IMR-90 (cell line): ENCODE measurements at regions not wholly inside any gene's neighbourhood (a gene's known extent, or its start where the extent isn't known, plus 50 kb on each side); places are given as distances from the start of the nearest gene placed in this dataset.

Experiments used
- ATAC-seq: fragments of 200-7000 bp; cut with Tn5 transposase; 2 replicates; pipeline ENCODE4 v1.9.1; 2020; ENCODE audit warnings: low read depth, mild to moderate bottlenecking, moderate library complexity
- BruUV-seq: library from RNA; stranded (reverse); fragments of 400-500 nt; replicated peaks from 2 replicates; lab custom pipeline; 2021; lab: Mats Ljungman, UMichigan
- CTCF ChIA-PET: fragments of 300-600 bp; formaldehyde crosslinking; extraction: SDS; loops from one replicate; lab custom pipeline; 2021; ENCODE audit warnings: antibody characterized with exemption; lab: Yijun Ruan, JAX
- POLR2A ChIA-PET: fragments of 300-600 bp; sonication (Branson Sonifier 250); formaldehyde crosslinking; loops from one replicate; lab custom pipeline; 2022; ENCODE audit warnings: antibody characterized with exemption; ENCODE audit not compliant: unreplicated experiment; lab: Charles Lee
- DNase-seq: peaks from one replicate; pipeline ENCODE4 v3.0.0; 2013
- H2AFZ ChIP-seq: replicated peaks from 2 replicates; pipeline ENCODE3; 2013; ENCODE audit warnings: low read length, mild to moderate bottlenecking; ENCODE audit not compliant: poor library complexity
- H2AK5ac ChIP-seq: 2 replicates; pipeline ENCODE4 v1.6.1; 2013; ENCODE audit warnings: low read depth, low read length, inconsistent platforms
- H2AK9ac ChIP-seq: replicated peaks from 2 replicates; pipeline ENCODE3; 2013; ENCODE audit warnings: mild to moderate bottlenecking, low read depth, low read length, moderate library complexity; ENCODE audit not compliant: poor library complexity
- H2BK120ac ChIP-seq: 2 replicates; pipeline ENCODE4 v1.6.1; 2013; ENCODE audit warnings: low read depth, low read length, inconsistent platforms
- H2BK15ac ChIP-seq: 3 replicates; pipeline ENCODE4 v1.6.1; 2013; ENCODE audit warnings: low read depth, low read length, inconsistent platforms
- H2BK20ac ChIP-seq: 2 replicates; pipeline ENCODE4 v1.6.1; 2013; ENCODE audit warnings: low read depth, mild to moderate bottlenecking, inconsistent platforms, low read length, moderate library complexity
- H2BK5ac ChIP-seq: 2 replicates; pipeline ENCODE4 v1.6.1; 2013; ENCODE audit warnings: mild to moderate bottlenecking, low read depth, low read length, inconsistent platforms; ENCODE audit not compliant: poor library complexity, severe bottlenecking
- H3K14ac ChIP-seq: replicated peaks from 2 replicates; pipeline ENCODE4 v1.6.1; 2013; ENCODE audit warnings: low read depth, low read length, inconsistent platforms
- H3K18ac ChIP-seq: 2 replicates; pipeline ENCODE4 v1.6.1; 2013; ENCODE audit warnings: low read depth, low read length, control low read depth
- H3K23ac ChIP-seq: 2 replicates; pipeline ENCODE4 v1.6.1; 2013; ENCODE audit warnings: low read depth, low read length, inconsistent platforms
- H3K27ac ChIP-seq: 2 replicates; pipeline ENCODE4 v1.5.1; 2013; ENCODE audit warnings: mild to moderate bottlenecking, control low read depth, low read length; ENCODE audit not compliant: insufficient read depth
- H3K27me3 ChIP-seq: 2 replicates; pipeline ENCODE4 v1.6.1; 2013; ENCODE audit warnings: low read length; ENCODE audit not compliant: control insufficient read depth, insufficient read depth
- H3K36me3 ChIP-seq: 2 replicates; pipeline ENCODE4 v1.6.1; 2013; ENCODE audit warnings: low read length, mixed read lengths; ENCODE audit not compliant: control insufficient read depth, insufficient read depth
- H3K4ac ChIP-seq: 2 replicates; pipeline ENCODE4 v1.6.1; 2013; ENCODE audit warnings: low read depth, low read length, inconsistent platforms
- H3K4me1 ChIP-seq: 2 replicates; pipeline ENCODE4 v1.6.1; 2013; ENCODE audit warnings: low read length, mixed read lengths; ENCODE audit not compliant: control insufficient read depth, insufficient read depth
- H3K4me2 ChIP-seq: 2 replicates; pipeline ENCODE4 v1.6.1; 2013; ENCODE audit warnings: low read depth, mild to moderate bottlenecking, control low read depth, low read length, moderate library complexity
- H3K4me3 ChIP-seq: 2 replicates; pipeline ENCODE4 v1.5.1; 2013; ENCODE audit warnings: low read depth, mild to moderate bottlenecking, control low read depth, low read length, moderate library complexity; ENCODE audit not compliant: insufficient read depth
- H3K56ac ChIP-seq: 2 replicates; pipeline ENCODE4 v1.6.1; 2013; ENCODE audit warnings: low read length, inconsistent platforms; ENCODE audit not compliant: insufficient read depth; ENCODE audit errors: extremely low read depth
- H3K79me1 ChIP-seq, 2 experiments: 2 replicates each; pipeline ENCODE4 v1.6.1; 2013; ENCODE audit warnings: low read length in 2 of 2, inconsistent platforms in 1 of 2, low read depth in 1 of 2
- H3K9ac ChIP-seq: 2 replicates; pipeline ENCODE4 v1.6.1; 2013; ENCODE audit warnings: low read depth, low read length, control low read depth
- H3K9me1 ChIP-seq: 2 replicates; pipeline ENCODE4 v1.6.1; 2013; ENCODE audit warnings: low read length, inconsistent platforms; ENCODE audit not compliant: insufficient read depth
- H3K9me3 ChIP-seq: 2 replicates; pipeline ENCODE4 v1.6.1; 2013; ENCODE audit warnings: low read length; ENCODE audit not compliant: control insufficient read depth, insufficient read depth
- H4K20me1 ChIP-seq: 2 replicates; pipeline ENCODE4 v1.6.1; 2013; ENCODE audit warnings: low read length, inconsistent platforms; ENCODE audit not compliant: insufficient read depth
- H4K5ac ChIP-seq: 2 replicates; pipeline ENCODE4 v1.6.1; 2013; ENCODE audit warnings: mild to moderate bottlenecking, low read depth, low read length, control low read depth
- H4K8ac ChIP-seq, 2 experiments: 2 replicates each; pipeline ENCODE4 v1.6.1; 2013; ENCODE audit warnings: low read depth in 2 of 2, low read length in 2 of 2, control low read depth in 1 of 2, inconsistent platforms in 1 of 2
- H4K91ac ChIP-seq: 2 replicates; pipeline ENCODE4 v1.6.1; 2013; ENCODE audit warnings: low read depth, low read length, inconsistent platforms; ENCODE audit not compliant: insufficient read depth
- BHLHE40 ChIP-seq: fragments of 150-350 bp; IDR thresholded peaks from 2 replicates; pipeline ENCODE4 v1.6.1; 2016; ENCODE audit warnings: mild to moderate bottlenecking, low read depth, low read length
- CEBPB ChIP-seq: IDR thresholded peaks from 2 replicates; pipeline ENCODE4 v1.6.1; 2012; ENCODE audit warnings: low read depth, low read length, improper control_type of control experiment
- CHD1 ChIP-seq: IDR thresholded peaks from 2 replicates; pipeline ENCODE4 v1.6.1; 2012; ENCODE audit warnings: low read depth, low read length, improper control_type of control experiment
- CTCF ChIP-seq: conservative IDR thresholded peaks from 2 replicates; pipeline ENCODE4 v1.5.1; 2012; ENCODE audit warnings: mild to moderate bottlenecking, low read depth, low read length, improper control_type of control experiment
- ELK1 ChIP-seq: fragments of 150-350 bp; IDR thresholded peaks from 2 replicates; pipeline ENCODE4 v1.6.1; 2016; ENCODE audit warnings: low read depth, mild to moderate bottlenecking, low read length, moderate library complexity, borderline replicate concordance
- FOS ChIP-seq: fragments of 150-350 bp; IDR thresholded peaks from 2 replicates; pipeline ENCODE4 v1.6.1; 2016; ENCODE audit warnings: low read depth, low read length
- MAFK ChIP-seq: IDR thresholded peaks from 2 replicates; pipeline ENCODE4 v1.6.1; 2012; ENCODE audit warnings: low read depth, low read length, improper control_type of control experiment
- MAZ ChIP-seq: IDR thresholded peaks from 2 replicates; pipeline ENCODE4 v1.6.1; 2012; ENCODE audit warnings: low read depth, mild to moderate bottlenecking, low read length, improper control_type of control experiment, moderate library complexity, borderline replicate concordance
- MXI1 ChIP-seq: IDR thresholded peaks from 2 replicates; pipeline ENCODE4 v1.6.1; 2012; ENCODE audit warnings: low read depth, mild to moderate bottlenecking, low read length, moderate library complexity, borderline replicate concordance
- NFE2L2 ChIP-seq: fragments of 150-350 bp; IDR thresholded peaks from 2 replicates; pipeline ENCODE4 v1.6.1; 2016; ENCODE audit warnings: low read depth, mild to moderate bottlenecking, low read length
- POLR2A ChIP-seq: IDR thresholded peaks from 2 replicates; pipeline ENCODE4 v1.6.1; 2012; ENCODE audit warnings: mild to moderate bottlenecking, low read depth, low read length
- RAD21 ChIP-seq: IDR thresholded peaks from 2 replicates; pipeline ENCODE4 v1.6.1; 2012; ENCODE audit warnings: low read length, improper control_type of control experiment
- RCOR1 ChIP-seq: IDR thresholded peaks from 2 replicates; pipeline ENCODE4 v1.6.1; 2012; ENCODE audit warnings: mild to moderate bottlenecking, low read length, improper control_type of control experiment; ENCODE audit not compliant: insufficient replicate concordance
- RFX5 ChIP-seq: IDR thresholded peaks from 2 replicates; pipeline ENCODE4 v1.8.0; 2012; ENCODE audit warnings: low read depth, mild to moderate bottlenecking, low read length, moderate library complexity
- SMC3 ChIP-seq: fragments of 150-350 bp; IDR thresholded peaks from 2 replicates; pipeline ENCODE4 v1.6.1; 2016; ENCODE audit warnings: low read depth, mild to moderate bottlenecking, antibody characterized with exemption, low read length, moderate library complexity
- USF2 ChIP-seq: fragments of 150-350 bp; IDR thresholded peaks from 2 replicates; pipeline ENCODE4 v1.6.1; 2017; ENCODE audit warnings: mild to moderate bottlenecking, antibody characterized with exemption, low read length, low read depth
- dilution Hi-C: fragments of 300-500 bp; cut with HindIII; formaldehyde crosslinking; loops from one replicate; pipeline ENCODE4 v1.14.3; 2018; ENCODE audit warnings: low sequenced_read_pairs; ENCODE audit not compliant: unreplicated experiment
- in situ Hi-C: fragments of 300-500 bp; cut with MboI; formaldehyde crosslinking; loops from 3 replicates; pipeline ENCODE4 v1.14.3; 2019; ENCODE audit warnings: low sequenced_read_pairs, inconsistent platforms, mixed read lengths
- intact Hi-C: fragments of 100-400 bp; cut with micrococcal nuclease; formaldehyde crosslinking; loops from 2 replicates; pipeline ENCODE4 v1.10.0; 2022

- Histone ChIP-seq H3K14ac (no peak overlapping the region), H3K27ac (no peak overlapping the region), H3K9me1 (no peaks in the 10 kb centered on the region), H3K9ac (no peak overlapping the region), H3K18ac (no peak overlapping the region), H3K4ac (no peak overlapping the region), H2AK9ac (no peak overlapping the region), H3K56ac (no peak overlapping the region), H2AK5ac (no peak overlapping the region), H3K27me3 (no peaks in the 10 kb centered on the region), H3K23ac (no peak overlapping the region), H3K9me3 (0 out of 2 replicates have a peak, but pooled peaks cover 2% of the 10 kb centered on the region), H3K79me1 (no peaks in the 10 kb centered on the region), H4K5ac (no peak overlapping the region), H2BK15ac (no peak overlapping the region), H2BK5ac (no peak overlapping the region), H2BK20ac (no peak overlapping the region), H4K8ac (no peak overlapping the region), H4K20me1 (no peaks in the 10 kb centered on the region), H4K91ac (no peak overlapping the region), H3K36me3 (no peaks in the 10 kb centered on the region), H2BK120ac (no peak overlapping the region), H3K4me3 (no peak overlapping the region), H3K4me1 (no peaks in the 10 kb centered on the region), H3K4me2 (no peak overlapping the region), H2AFZ (no peak overlapping the region)
- dilution Hi-C loops (no loop called here), in situ Hi-C loops (no loop called here), intact Hi-C loops (no loop called here)
- POLR2A ChIA-PET, result no interaction called here
- no peak for DNase-seq
- CTCF ChIA-PET, result no interaction called here
- no TSS peak for BruUV-seq
- no peak for ATAC-seq
- TF ChIP-seq MAFK (no peak), CTCF (no peak), CEBPB (no peak), ELK1 (no peak), FOS (no peak), CHD1 (no peak), RCOR1 (no peak), SMC3 (no peak), NFE2L2 (no peak), MAZ (no peak), POLR2A (no peak), BHLHE40 (no peak), MXI1 (no peak), USF2 (no peak), RFX5 (no peak), RAD21 (no peak)
These were observed 50.5 kb upstream of the DNAJC19 start for GRCh38 chr3:181040030-181040429.
